ENCODE measurements at regions not wholly inside any gene's neighbourhood (a gene's known extent, or its start where the extent isn't known, plus 50 kb on each side); places are given as distances from the start of the nearest gene placed in this dataset.
"Not testable (repeated sequence)": the region's sequence is repeated elsewhere in the genome, so short reads cannot be mapped to it uniquely, and the experiment has no call there.

DNA sequence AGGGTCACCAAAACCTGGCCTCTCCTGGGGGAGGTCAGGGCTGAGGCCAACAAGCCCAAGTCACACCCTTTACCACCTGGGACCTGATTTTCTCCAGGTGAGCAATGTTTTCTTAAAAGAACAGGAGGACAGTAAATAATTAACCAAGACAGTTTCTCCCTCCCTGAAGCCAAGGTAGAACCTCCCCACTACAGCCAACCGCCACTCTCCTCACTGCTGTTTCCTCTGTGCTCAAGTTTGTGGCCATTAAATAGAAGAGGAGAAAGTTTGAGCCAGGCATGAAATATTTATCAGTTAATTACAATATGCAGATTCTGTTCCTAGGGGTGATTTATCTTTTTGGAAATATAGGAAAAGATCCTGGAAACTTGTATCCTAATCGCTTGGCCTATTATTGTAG, 150.6 kb upstream of the ANKRD20A1 start:
- not testable (repeated sequence) for H3K4me3 Mint-ChIP-seq; H3K27ac Mint-ChIP-seq; H3K27me3 Mint-ChIP-seq (ENCODE audit: low read depth); H3K36me3 Mint-ChIP-seq (ENCODE audit: low read depth); H3K4me1 Mint-ChIP-seq; H3K9me3 Mint-ChIP-seq

DNA sequence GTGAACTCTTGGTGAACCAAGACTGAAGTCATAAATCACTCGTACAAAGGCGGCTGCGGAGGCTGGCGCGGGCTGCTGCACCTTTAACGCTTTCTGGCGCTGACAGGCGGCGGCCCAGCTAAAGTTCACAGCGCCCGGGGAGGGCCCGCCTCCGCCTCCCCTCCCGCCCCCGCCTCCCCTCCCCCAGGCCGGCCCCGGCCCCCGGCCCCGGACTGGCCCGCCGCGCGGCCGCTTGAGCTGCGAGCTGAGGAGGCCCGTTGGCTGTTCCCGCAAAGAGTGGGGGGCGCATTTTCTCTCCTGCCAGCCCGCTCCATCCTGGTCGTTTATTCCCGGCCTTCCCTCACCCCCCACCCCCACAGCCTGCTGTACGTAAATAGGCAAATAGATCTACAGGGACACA, 147.3 kb upstream of the ANKRD20A1 start:
- not testable (repeated sequence) for H3K27me3 Mint-ChIP-seq (ENCODE audit: low read depth); H3K27ac Mint-ChIP-seq; H3K4me3 Mint-ChIP-seq; H3K36me3 Mint-ChIP-seq (ENCODE audit: low read depth); H3K9me3 Mint-ChIP-seq; H3K4me1 Mint-ChIP-seq

- not testable (repeated sequence) for H3K36me3 Mint-ChIP-seq (ENCODE audit: low read depth); H3K27me3 Mint-ChIP-seq (ENCODE audit: low read depth); H3K4me1 Mint-ChIP-seq; H3K9me3 Mint-ChIP-seq
- Mint-ChIP-seq H3K27ac (peak overlapping the region; percentile 76 to 92 (median 77)), H3K4me3 (peak overlapping the region; percentile 62 to 74 (median 68))
Measured at GRCh38 chr9:67711931-67712330, 146.8 kb upstream of the ANKRD20A1 start.

DNA sequence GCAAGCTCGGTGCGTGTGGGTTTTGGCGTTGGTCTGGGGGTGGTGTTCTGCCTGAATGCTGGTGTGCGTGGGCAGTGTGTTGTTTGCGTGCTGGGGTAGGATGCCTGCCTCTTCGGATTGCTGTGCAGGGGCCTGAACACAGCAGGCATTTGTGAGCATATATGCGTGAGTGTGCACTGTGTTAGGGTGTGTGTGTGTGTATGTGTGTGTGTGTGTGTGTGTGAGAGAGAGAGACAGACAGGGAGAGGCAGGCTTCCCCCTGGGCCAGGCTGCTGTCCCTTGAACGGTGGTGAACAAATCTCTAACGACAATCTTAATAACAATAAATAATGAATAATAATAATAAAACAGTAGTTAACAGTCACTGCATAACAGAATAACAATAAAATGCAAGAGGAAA, 145.8 kb upstream of the ANKRD20A1 start:
- not testable (repeated sequence) for H3K4me1 Mint-ChIP-seq; H3K27me3 Mint-ChIP-seq (ENCODE audit: low read depth); H3K9me3 Mint-ChIP-seq; H3K36me3 Mint-ChIP-seq (ENCODE audit: low read depth)
- Mint-ChIP-seq H3K27ac (peak overlapping the region; percentile 89 to 97 (median 96)), H3K4me3 (peak overlapping the region; percentile 41 to 74 (median 60))

DNA sequence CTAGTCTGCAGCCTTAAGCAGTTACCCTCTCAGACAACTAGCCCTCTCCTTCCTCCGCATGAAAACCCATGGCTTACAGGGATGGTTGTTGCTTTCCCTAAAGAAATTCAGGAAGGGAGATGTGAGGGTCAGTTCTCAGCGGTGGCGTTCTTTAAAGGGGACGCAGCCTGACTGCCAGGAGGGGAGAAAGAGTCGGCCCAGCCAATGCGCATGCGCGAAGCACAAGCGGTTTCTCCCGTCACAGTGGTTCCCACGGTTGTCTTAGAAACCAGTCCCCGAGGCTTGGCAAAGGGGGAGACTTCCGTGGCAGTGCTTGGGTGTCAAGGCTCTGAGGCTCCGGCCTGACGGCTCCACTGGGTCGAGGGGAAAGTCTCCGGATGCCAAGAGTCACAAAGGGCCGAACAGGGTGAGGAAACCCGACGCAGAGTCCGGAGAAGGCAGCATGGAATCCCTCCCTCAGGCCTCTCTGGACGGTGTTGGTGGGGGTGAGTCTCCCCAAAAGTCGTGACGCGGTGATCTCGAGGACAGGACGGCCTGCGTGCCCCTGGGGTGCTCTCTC, 140.8 kb upstream of the ANKRD20A1 start:
- H3K36me3 Mint-ChIP-seq (ENCODE audit: low read depth); H3K4me1 Mint-ChIP-seq; H3K9me3 Mint-ChIP-seq; H3K27ac Mint-ChIP-seq; H3K4me3 Mint-ChIP-seq; H3K27me3 Mint-ChIP-seq (ENCODE audit: low read depth): not testable (repeated sequence)

DNA sequence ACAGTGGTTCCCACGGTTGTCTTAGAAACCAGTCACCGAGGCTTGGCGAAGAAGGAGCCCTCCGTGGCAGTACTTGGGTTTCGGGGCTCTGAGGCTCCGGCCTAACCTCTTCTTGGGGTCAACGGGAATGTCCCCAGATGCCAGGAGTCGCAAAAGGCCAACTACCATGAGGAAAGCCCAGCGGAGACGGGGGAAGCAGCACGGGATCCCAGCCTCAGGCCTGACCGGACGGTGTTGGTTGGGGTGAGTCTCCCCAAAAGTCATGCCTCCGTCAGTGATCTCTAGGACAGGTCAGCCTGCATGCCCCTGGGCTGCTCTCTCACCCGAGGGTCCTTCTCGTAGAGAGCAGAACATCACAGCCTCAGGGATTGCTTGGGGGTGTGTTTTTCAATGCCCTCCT, 138.2 kb upstream of the ANKRD20A1 start:
- not testable (repeated sequence) for H3K4me3 Mint-ChIP-seq; H3K36me3 Mint-ChIP-seq (ENCODE audit: low read depth); H3K27me3 Mint-ChIP-seq (ENCODE audit: low read depth); H3K4me1 Mint-ChIP-seq; H3K27ac Mint-ChIP-seq; H3K9me3 Mint-ChIP-seq

- H3K36me3 Mint-ChIP-seq (ENCODE audit: low read depth); H3K9me3 Mint-ChIP-seq; H3K27ac Mint-ChIP-seq; H3K4me3 Mint-ChIP-seq; H3K4me1 Mint-ChIP-seq; H3K27me3 Mint-ChIP-seq (ENCODE audit: low read depth): not testable (repeated sequence)
Measured at GRCh38 chr9:67722460-67723090, 136.2 kb upstream of the ANKRD20A1 start.

- H3K27me3 Mint-ChIP-seq (ENCODE audit: low read depth); H3K4me1 Mint-ChIP-seq; H3K27ac Mint-ChIP-seq; H3K36me3 Mint-ChIP-seq (ENCODE audit: low read depth); H3K9me3 Mint-ChIP-seq: not testable (repeated sequence)
- H3K4me3 Mint-ChIP-seq, result peak overlapping the region; percentile 77 to 95 (median 89)
Measured at GRCh38 chr9:67723185-67723584, 135.5 kb upstream of the ANKRD20A1 start.

GRCh38 chr9:67724885-67725284, 133.8 kb upstream of the ANKRD20A1 start:
- not testable (repeated sequence) for H3K9me3 Mint-ChIP-seq; H3K27me3 Mint-ChIP-seq (ENCODE audit: low read depth); H3K4me1 Mint-ChIP-seq; H3K36me3 Mint-ChIP-seq (ENCODE audit: low read depth); H3K27ac Mint-ChIP-seq; H3K4me3 Mint-ChIP-seq

DNA sequence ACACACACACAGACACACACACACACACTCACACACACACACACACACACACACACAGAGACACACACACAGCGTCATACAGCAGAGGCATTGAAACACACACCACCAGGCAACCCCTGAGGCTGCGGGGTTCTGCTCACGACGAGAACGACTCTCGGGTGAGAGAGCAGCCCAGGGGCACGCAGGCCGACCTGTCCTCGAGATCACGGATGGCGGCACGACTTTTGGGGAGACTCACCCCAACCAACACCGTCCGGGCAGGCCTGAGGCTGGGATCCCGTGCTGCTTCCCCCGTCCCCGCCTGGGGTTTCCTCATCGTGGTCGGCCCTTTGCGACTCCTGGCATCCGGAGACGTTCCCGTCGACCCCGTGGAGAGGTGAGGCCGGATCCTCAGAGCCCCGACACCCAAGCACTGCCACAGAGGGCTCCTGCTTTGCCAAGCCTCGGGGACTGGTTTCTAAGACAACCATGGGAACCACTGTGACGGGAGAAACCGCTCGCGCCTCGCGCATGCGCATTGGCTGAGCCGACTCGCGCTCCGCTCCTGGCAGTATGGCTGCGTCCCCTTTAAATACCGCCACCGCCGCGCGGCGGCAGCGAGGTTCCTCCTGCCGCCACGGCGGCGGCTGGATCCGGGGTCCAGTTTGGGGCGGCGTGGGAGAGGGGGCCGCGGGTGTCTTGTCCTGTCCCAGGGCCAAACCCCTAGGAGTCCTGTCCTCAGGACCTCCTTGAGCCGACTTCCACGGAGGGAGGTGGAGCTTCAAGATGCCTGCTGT, 132.3 kb upstream of the ANKRD20A1 start:
- H3K27ac Mint-ChIP-seq; H3K27me3 Mint-ChIP-seq (ENCODE audit: low read depth); H3K4me1 Mint-ChIP-seq; H3K36me3 Mint-ChIP-seq (ENCODE audit: low read depth); H3K9me3 Mint-ChIP-seq: not testable (repeated sequence)
- peak overlapping the region; percentile 78 to 89 (median 87) for H3K4me3 Mint-ChIP-seq

- not testable (repeated sequence) for H3K4me1 Mint-ChIP-seq; H3K27ac Mint-ChIP-seq; H3K9me3 Mint-ChIP-seq; H3K36me3 Mint-ChIP-seq (ENCODE audit: low read depth); H3K27me3 Mint-ChIP-seq (ENCODE audit: low read depth); H3K4me3 Mint-ChIP-seq
Measured at GRCh38 chr9:67763133-67763532, 95.6 kb upstream of the ANKRD20A1 start.

DNA sequence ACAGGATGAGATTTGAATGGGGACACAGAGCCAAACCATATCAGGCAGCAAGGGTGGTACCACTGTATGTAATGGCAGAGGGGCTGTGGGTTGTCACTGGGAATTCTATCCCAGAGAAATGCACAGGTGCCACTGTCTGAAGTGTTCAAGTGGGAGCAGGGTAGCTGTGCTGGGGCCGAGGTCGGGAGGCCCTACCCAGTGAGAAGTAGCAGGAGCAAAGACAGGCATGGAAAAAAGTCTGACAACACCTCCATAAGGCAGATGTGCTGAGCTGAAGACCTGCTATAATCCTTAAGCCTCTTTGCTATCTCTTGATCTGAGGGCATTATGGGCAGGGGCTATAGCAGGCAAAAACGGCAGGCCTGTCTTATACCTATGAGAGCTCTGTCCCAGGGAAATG, 86.9 kb upstream of the ANKRD20A1 start:
- H3K27ac Mint-ChIP-seq; H3K27me3 Mint-ChIP-seq (ENCODE audit: low read depth); H3K9me3 Mint-ChIP-seq; H3K4me1 Mint-ChIP-seq; H3K36me3 Mint-ChIP-seq (ENCODE audit: low read depth); H3K4me3 Mint-ChIP-seq: not testable (repeated sequence)

DNA sequence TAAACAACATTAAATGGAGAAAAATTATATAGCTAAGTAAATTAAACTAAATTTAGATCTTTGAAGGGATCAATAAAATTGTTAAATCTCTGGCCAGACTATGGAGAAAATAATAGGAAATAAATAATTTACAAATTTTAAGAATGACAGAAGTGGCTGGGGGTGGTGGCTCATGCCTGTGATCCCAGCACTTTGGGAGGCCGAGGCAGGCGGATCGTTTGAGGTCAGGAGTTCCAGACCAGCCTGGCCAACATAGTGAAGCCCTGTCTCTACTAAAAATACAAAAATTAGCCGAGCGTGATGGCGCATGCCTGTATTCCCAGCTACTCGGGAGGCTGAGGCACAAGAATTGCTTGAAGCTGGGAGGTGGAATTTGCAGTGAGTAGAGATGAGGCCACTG, 58.6 kb upstream of the ANKRD20A1 start:
- H3K27ac Mint-ChIP-seq; H3K4me1 Mint-ChIP-seq; H3K27me3 Mint-ChIP-seq (ENCODE audit: low read depth); H3K4me3 Mint-ChIP-seq; H3K36me3 Mint-ChIP-seq (ENCODE audit: low read depth); H3K9me3 Mint-ChIP-seq: not testable (repeated sequence)

Data from nephron (organoid).